Fibroblast of lung (primary cell): ENCODE measurements at regions not wholly inside any gene's neighbourhood (a gene's known extent, or its start where the extent isn't known, plus 50 kb on each side); places are given as distances from the start of the nearest gene placed in this dataset.

Source experiments
- DNase-seq, 2 donors: peaks; one replicate each; pipeline versions ENCODE4 v3.0.0 to v3.0.0-alpha.2; 2010; ENCODE audit warnings: low read depth in 2 of 2
- H2AFZ ChIP-seq: 2 replicates; pipeline ENCODE4 v1.5.1; 2012; ENCODE audit warnings: low read length, control low read depth, inconsistent platforms
- H3K27ac ChIP-seq: 2 replicates; pipeline ENCODE4 v1.5.1; 2011; ENCODE audit warnings: low read length, control low read depth; ENCODE audit not compliant: insufficient read depth
- H3K27me3 ChIP-seq: 2 replicates; pipeline ENCODE4 v1.5.1; 2011; ENCODE audit warnings: mild to moderate bottlenecking, low read length; ENCODE audit not compliant: control insufficient read depth, insufficient read depth
- H3K36me3 ChIP-seq: 2 replicates; pipeline ENCODE4 v1.5.1; 2011; ENCODE audit warnings: low read length; ENCODE audit not compliant: control insufficient read depth, insufficient read depth
- H3K4me1 ChIP-seq: 2 replicates; pipeline ENCODE4 v1.5.1; 2011; ENCODE audit warnings: low read length; ENCODE audit not compliant: control insufficient read depth, insufficient read depth; ENCODE audit errors: extremely low read depth
- H3K4me2 ChIP-seq: 2 replicates; pipeline ENCODE4 v1.5.1; 2011; ENCODE audit warnings: low read length, control low read depth; ENCODE audit not compliant: insufficient read depth; ENCODE audit errors: extremely low read depth
- H3K4me3 ChIP-seq, 4 experiments: fragments of 200-600 bp in 1 of 4; sonication (generic) in 1 of 4; replicated peaks in 1 of 4; 2 replicates each; pipeline ENCODE4 v1.5.1; 2011 to 2016; ENCODE audit warnings: low read length in 4 of 4, low read depth in 3 of 4, mild to moderate bottlenecking in 3 of 4, control low read depth in 2 of 4, inconsistent platforms in 1 of 4, mixed read lengths in 1 of 4; ENCODE audit not compliant: insufficient read depth in 1 of 4; ENCODE audit errors: control extremely low read depth in 1 of 4
- H3K79me2 ChIP-seq: 2 replicates; pipeline ENCODE4 v1.5.1; 2012; ENCODE audit warnings: mild to moderate bottlenecking, low read length, inconsistent platforms; ENCODE audit not compliant: control insufficient read depth, insufficient read depth
- H3K9ac ChIP-seq: 2 replicates; pipeline ENCODE4 v1.5.1; 2011; ENCODE audit warnings: mild to moderate bottlenecking, low read length, control low read depth; ENCODE audit not compliant: insufficient read depth
- H3K9me3 ChIP-seq: 2 replicates; pipeline ENCODE4 v1.5.1; 2012; ENCODE audit warnings: low read depth, low read length; ENCODE audit not compliant: control insufficient read depth, insufficient read depth
- H4K20me1 ChIP-seq: 2 replicates; pipeline ENCODE4 v1.5.1; 2011; ENCODE audit warnings: low read length; ENCODE audit not compliant: control insufficient read depth, insufficient read depth; ENCODE audit errors: extremely low read depth
- CTCF ChIP-seq, 2 donors: IDR thresholded peaks in 1 of 2; conservative IDR thresholded peaks in 1 of 2; 1 replicate in 1 of 2; 2 replicates in 1 of 2; pipeline ENCODE4 v1.5.1; 2011 to 2012; ENCODE audit warnings: low read length in 2 of 2, control low read depth in 1 of 2, inconsistent platforms in 1 of 2, low read depth in 1 of 2, mild to moderate bottlenecking in 1 of 2
- EZH2 ChIP-seq: IDR thresholded peaks from 2 replicates; pipeline ENCODE4 v1.5.1; 2012; ENCODE audit warnings: low read length, control low read depth, mild to moderate bottlenecking; ENCODE audit errors: missing control alignments

GRCh38 chr12:131383291-131383690 is 327.6 kb upstream of the SFSWAP start:
- Histone ChIP-seq H3K4me2 (no peak overlapping the region), H3K27me3 (no peaks in the 10 kb centered on the region), H2AFZ (no peak overlapping the region), H3K9me3 (no peaks in the 10 kb centered on the region), H3K36me3 (no peaks in the 10 kb centered on the region), H3K79me2 (no peaks in the 10 kb centered on the region), H3K4me1 (no peaks in the 10 kb centered on the region), H3K9ac (no peak overlapping the region), H3K27ac (no peak overlapping the region), H4K20me1 (no peaks in the 10 kb centered on the region), H3K4me3 (no peak overlapping the region)
- no peak for DNase-seq
- TF ChIP-seq EZH2 (no peak), CTCF (conservative IDR thresholded peaks at IDR 0.05 in 1 of 2, IDR thresholded peaks at IDR 0.05 in 1 of 2; ENCODE audit: low read depth in 1 of 2, low read length in 2 of 2) (no peak)

GRCh38 chr12:131383741-131384543 is 326.9 kb upstream of the SFSWAP start:
- Histone ChIP-seq H3K27ac (no peak overlapping the region), H3K9ac (no peak overlapping the region), H3K4me3 (no peak overlapping the region), H3K79me2 (no peaks in the 10 kb centered on the region), H2AFZ (no peak overlapping the region), H3K36me3 (no peaks in the 10 kb centered on the region), H3K9me3 (no peaks in the 10 kb centered on the region), H3K4me2 (no peak overlapping the region), H4K20me1 (no peaks in the 10 kb centered on the region), H3K4me1 (no peaks in the 10 kb centered on the region), H3K27me3 (no peaks in the 10 kb centered on the region)
- no peak for TF ChIP-seq CTCF (conservative IDR thresholded peaks at IDR 0.05 in 1 of 2, IDR thresholded peaks at IDR 0.05 in 1 of 2; ENCODE audit: low read depth in 1 of 2, low read length in 2 of 2)
- TF ChIP-seq EZH2, result no peak
- no peak for DNase-seq

GRCh38 chr12:131384544-131384855 is 326.4 kb upstream of the SFSWAP start:
- no peaks in the 10 kb centered on the region for H3K79me2 ChIP-seq
- H3K9me3 ChIP-seq, result no peaks in the 10 kb centered on the region
- no peak overlapping the region for H3K4me3 ChIP-seq
- H3K9ac ChIP-seq, result no peak overlapping the region
- H4K20me1 ChIP-seq, result no peaks in the 10 kb centered on the region
- TF ChIP-seq EZH2 (no peak), CTCF (conservative IDR thresholded peaks at IDR 0.05 in 1 of 2, IDR thresholded peaks at IDR 0.05 in 1 of 2; ENCODE audit: low read depth in 1 of 2, low read length in 2 of 2) (no peak)
- no peaks in the 10 kb centered on the region for H3K4me1 ChIP-seq
- no peak for DNase-seq
- no peak overlapping the region for H3K4me2 ChIP-seq
- no peaks in the 10 kb centered on the region for H3K27me3 ChIP-seq
- H2AFZ ChIP-seq, result no peak overlapping the region
- H3K27ac ChIP-seq, result no peak overlapping the region
- H3K36me3 ChIP-seq, result no peaks in the 10 kb centered on the region
